Fibroblast of mammary gland (primary cell): ENCODE measurements at regions not wholly inside any gene's neighbourhood (a gene's known extent, or its start where the extent isn't known, plus 50 kb on each side); places are given as distances from the start of the nearest gene placed in this dataset.

Source experiments
- DNase-seq: peaks from one replicate; pipeline ENCODE4 v3.0.0-alpha.2; 2010; ENCODE audit warnings: low read depth
- H3K4me3 ChIP-seq: 2 replicates; pipeline ENCODE4 v1.5.1; 2011; ENCODE audit warnings: low read depth, mild to moderate bottlenecking, low read length, moderate library complexity; ENCODE audit not compliant: control insufficient read depth
- TF ChIP-seq, protein P1 (sequence below): conservative IDR thresholded peaks from 2 replicates; pipeline ENCODE4 v1.5.1; 2011; ENCODE audit warnings: low read depth, low read length, inconsistent platforms; ENCODE audit not compliant: control insufficient read depth, insufficient read depth

DNA sequence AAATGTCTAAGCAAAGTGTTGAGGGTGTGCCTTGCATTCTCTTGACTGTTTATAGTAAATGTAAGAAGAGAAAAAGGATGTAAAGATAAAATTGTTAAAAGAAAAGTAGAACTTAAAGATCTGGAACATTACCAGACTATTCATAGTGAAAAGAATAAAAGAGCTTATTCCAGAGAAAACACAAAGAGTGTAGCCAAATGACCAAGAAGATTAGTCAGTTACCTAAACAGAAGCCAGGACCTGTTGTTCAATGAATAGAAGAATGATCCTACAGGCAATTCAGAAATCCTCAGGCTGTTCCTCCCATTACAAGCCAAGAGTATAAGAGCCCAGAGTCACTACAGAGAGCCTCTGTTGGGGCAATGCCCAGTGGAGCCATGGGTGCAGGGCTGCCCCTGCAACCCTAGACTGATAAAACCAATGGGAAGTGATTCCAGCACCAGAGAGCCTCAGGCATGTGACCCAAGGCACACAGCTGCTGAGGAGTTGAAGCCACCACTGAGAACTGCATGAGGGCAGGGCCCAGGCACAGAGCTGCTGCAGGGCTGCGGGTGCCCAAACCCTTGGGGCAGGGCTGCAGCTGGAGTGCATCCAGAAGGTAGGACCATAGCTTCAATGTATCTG, 91.1 kb upstream of the SLC38A4 start:
- DNase-seq, result peak; percentile 34
- TF ChIP-seq, protein P1, sequence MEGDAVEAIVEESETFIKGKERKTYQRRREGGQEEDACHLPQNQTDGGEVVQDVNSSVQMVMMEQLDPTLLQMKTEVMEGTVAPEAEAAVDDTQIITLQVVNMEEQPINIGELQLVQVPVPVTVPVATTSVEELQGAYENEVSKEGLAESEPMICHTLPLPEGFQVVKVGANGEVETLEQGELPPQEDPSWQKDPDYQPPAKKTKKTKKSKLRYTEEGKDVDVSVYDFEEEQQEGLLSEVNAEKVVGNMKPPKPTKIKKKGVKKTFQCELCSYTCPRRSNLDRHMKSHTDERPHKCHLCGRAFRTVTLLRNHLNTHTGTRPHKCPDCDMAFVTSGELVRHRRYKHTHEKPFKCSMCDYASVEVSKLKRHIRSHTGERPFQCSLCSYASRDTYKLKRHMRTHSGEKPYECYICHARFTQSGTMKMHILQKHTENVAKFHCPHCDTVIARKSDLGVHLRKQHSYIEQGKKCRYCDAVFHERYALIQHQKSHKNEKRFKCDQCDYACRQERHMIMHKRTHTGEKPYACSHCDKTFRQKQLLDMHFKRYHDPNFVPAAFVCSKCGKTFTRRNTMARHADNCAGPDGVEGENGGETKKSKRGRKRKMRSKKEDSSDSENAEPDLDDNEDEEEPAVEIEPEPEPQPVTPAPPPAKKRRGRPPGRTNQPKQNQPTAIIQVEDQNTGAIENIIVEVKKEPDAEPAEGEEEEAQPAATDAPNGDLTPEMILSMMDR, result no peak
- H3K4me3 ChIP-seq, result no peak overlapping the region

DNA sequence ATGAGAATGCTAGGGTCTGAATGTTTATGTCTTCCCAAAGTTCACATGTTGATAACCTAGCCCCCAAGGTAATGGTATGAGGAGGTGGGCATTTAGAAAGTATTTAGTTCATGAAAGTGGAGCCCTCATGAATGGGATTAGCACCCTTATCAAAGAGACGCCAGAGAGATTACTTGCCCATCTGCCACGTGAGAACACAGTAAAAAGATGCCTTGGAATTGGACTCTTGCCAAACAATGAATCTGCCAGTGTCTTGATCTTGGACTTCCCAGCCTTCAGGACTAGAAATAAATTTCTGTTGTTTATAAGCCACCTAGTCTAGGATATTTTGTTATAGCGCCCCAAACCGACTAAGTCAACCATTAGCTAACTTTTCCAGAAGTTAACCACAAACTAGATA, 92.0 kb upstream of the SLC38A4 start:
- no peak overlapping the region for H3K4me3 ChIP-seq
- DNase-seq, result no peak
- TF ChIP-seq, protein P1, result no peak

DNA sequence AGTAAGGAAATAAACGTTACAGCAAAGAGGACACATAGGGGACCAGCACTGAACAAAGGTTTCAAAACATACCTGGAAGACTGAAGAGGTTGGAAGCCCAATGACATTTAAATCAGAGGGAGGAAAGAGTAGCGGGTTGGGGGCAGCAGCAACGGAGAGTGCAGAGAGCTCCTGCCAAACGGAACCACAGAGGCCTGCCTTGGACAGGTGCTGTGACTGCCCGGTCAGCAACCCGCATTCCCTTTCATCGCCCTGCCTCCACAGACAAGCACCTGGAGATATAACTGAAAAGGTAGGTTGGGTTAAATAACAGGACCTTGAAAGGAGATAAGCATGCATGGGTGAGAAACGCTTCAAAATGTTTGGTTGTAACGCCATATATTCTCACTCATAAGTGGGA, 92.8 kb upstream of the SLC38A4 start:
- no peak for DNase-seq
- TF ChIP-seq, protein P1, result no peak
- no peak overlapping the region for H3K4me3 ChIP-seq

DNA sequence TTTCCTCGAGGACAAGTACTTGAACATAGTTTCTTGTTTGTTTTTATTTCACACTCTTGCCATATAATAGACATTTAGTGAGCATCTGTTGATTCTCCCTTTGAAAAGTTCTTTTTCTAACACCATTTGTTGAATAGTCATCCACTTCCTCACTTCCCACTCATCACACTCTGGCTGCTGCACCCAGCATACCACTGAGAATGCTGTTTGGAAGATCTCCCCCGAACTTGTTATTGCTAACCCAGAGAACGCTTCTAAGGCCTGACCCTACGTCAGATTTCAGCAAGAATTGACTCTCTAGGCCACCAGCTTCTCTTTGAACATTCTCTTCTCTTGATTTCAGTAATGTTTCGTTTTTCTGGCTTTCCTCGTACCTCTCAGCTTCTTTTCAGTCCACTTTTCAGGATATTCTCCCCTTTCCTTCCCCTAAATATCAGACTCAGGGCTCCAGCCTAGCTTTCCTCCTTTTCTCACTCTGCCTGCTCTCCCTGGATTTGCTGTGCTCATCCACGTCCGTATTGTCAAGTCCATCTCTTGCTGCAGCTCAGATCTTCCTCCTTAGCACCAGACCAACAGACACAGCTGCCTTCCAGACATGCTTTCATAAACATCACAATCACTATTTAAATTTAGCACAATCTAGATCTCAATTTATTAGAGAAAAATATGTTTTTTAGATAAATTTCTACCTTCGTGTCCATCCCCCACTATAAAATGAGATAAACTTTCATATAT, 94.0 kb upstream of the SLC38A4 start:
- no peak overlapping the region for H3K4me3 ChIP-seq
- TF ChIP-seq, protein P1, result no peak
- DNase-seq, result peak; percentile 19

DNA sequence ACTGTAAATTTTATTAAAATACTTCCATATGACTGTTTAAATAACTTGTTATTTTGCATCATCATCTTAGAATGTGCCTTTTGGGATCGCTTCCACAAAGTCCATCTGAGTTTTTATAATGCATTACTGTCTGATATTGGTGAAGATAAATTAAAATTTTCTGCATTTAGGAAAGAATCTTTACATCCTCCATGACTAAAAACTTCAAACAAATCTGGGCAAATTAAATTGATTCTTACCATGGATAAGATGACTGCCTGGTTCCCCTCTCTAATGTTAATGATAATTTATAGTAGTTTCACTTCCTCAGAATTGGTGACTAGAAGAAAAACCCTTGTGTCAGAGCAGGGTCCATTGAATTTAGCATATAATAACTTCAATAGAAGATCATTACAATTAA, 94.7 kb upstream of the SLC38A4 start:
- TF ChIP-seq, protein P1, result no peak
- H3K4me3 ChIP-seq, result no peak overlapping the region
- no peak for DNase-seq

DNA sequence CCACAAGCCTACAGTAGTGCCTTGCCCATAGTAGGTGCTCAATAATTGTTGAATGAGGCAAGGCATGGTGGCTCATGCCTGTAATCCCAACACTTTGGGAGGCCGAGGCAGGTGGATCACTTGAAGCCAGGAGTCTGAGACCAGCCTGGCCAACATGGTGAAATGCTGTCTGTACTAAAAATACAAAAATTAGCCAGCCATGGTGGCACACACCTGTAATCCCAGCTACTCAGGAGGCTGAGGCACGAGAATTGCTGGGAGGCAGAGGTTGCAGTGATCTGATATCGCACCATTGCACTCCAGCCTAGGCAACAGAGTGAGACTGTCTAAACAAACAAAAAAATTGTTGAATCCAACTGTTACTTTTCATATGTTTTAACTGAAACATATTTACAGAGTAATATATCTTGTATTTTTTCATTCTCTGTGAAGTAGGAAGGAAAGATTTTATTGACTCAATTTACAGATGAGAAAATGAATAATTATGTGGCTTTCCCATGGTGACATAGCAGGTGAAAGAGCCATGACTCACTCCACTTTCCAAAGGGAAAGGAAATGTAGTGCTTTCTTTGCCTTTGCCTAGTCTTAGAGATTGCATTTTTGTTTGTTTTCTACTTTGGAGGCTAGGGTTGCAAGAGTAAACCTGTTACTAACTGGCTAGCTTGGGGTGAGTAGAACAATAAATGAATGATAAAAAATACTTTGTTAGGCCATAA, 95.4 kb upstream of the SLC38A4 start:
- TF ChIP-seq, protein P1, result no peak
- H3K4me3 ChIP-seq, result no peak overlapping the region
- DNase-seq, result peak; percentile 81
